Spleen (tissue), 11 donors: ENCODE measurements at regions not wholly inside any gene's neighbourhood (a gene's known extent, or its start where the extent isn't known, plus 50 kb on each side); places are given as distances from the start of the nearest gene placed in this dataset.

Experiments used
- DNase-seq: peaks from one replicate; pipeline ENCODE4 v3.0.0-alpha.2; 2020
- H3K27ac ChIP-seq, 8 donors: fragments of 200-600 bp; sonication (generic) in 7 of 8; 1 replicate in 4 of 8; 2 replicates in 4 of 8; pipeline versions ENCODE4 v1.5.0 to v1.8.0; 2016 to 2021; ENCODE audit warnings: inconsistent platforms in 4 of 8, mild to moderate bottlenecking in 4 of 8, moderate library complexity in 1 of 8
- H3K27me3 ChIP-seq, 7 donors: fragments of 200-600 bp; sonication (generic) in 6 of 7; replicated peaks in 1 of 7; 1 replicate in 4 of 7; 2 replicates in 3 of 7; pipeline versions ENCODE4 v1.5.0 to v1.8.0; 2016 to 2021; ENCODE audit warnings: inconsistent platforms in 3 of 7, mild to moderate bottlenecking in 1 of 7
- H3K36me3 ChIP-seq, 6 donors: fragments of 200-600 bp; sonication (generic) in 5 of 6; 1 replicate in 4 of 6; 2 replicates in 2 of 6; pipeline versions ENCODE4 v1.5.0 to v1.8.0; 2016 to 2021; ENCODE audit warnings: inconsistent platforms in 2 of 6
- H3K4me1 ChIP-seq, 6 donors: fragments of 200-600 bp; sonication (generic) in 5 of 6; 1 replicate in 3 of 6; 2 replicates in 3 of 6; pipeline versions ENCODE4 v1.5.0 to v1.8.0; 2016 to 2021; ENCODE audit warnings: inconsistent platforms in 3 of 6
- H3K4me3 ChIP-seq, 8 donors: fragments of 200-600 bp; sonication (generic) in 7 of 8; 1 replicate in 4 of 8; 2 replicates in 4 of 8; pipeline versions ENCODE4 v1.5.0 to v1.8.0; 2016 to 2021; ENCODE audit warnings: inconsistent platforms in 4 of 8, mild to moderate bottlenecking in 4 of 8, moderate library complexity in 2 of 8
- H3K9me3 ChIP-seq, 8 donors: fragments of 200-600 bp; sonication (generic) in 7 of 8; 1 replicate in 4 of 8; 2 replicates in 4 of 8; pipeline versions ENCODE4 v1.5.0 to v1.8.0; 2016 to 2021; ENCODE audit warnings: inconsistent platforms in 4 of 8
- CTCF ChIP-seq, 11 experiments: fragments of 200-600 bp in 7 of 11; fragments of 450-650 bp in 4 of 11; sonication (generic) in 4 of 11; IDR thresholded peaks in 8 of 11; conservative IDR thresholded peaks in 3 of 11; 1 replicate in 7 of 11; 2 replicates in 4 of 11; pipeline versions ENCODE4 v1.4.0 to v1.8.0; 2016 to 2021; ENCODE audit warnings: antibody characterized with exemption in 11 of 11, inconsistent platforms in 4 of 11, mild to moderate bottlenecking in 1 of 11
- POLR2A ChIP-seq, 3 donors: fragments of 450-650 bp; IDR thresholded peaks; one replicate each; pipeline ENCODE4 v1.5.1; 2017; ENCODE audit warnings: antibody characterized with exemption in 3 of 3, mild to moderate bottlenecking in 1 of 3
- POLR2AphosphoS5 ChIP-seq, 3 donors: sonication (generic); formaldehyde crosslinking; IDR thresholded peaks; one replicate each; pipeline ENCODE4 v1.5.1; 2017; ENCODE audit warnings: antibody characterized with exemption in 3 of 3
- WGBS, 5 donors: extraction: QIAGEN DNeasy Blood & Tissue Kit in 3 of 5; methylation state at CpG; one replicate each; pipeline versions ENCODE4 v1.1.5 to v1.1.7; 2013 to 2018; 5-methylcytosine and 5-hydroxymethylcytosine counted together
- intact Hi-C: fragments of 100-400 bp; cut with DNase I; formaldehyde crosslinking; loops from one replicate; pipeline ENCODE4 v1.15.0; 2023; ENCODE audit warnings: low total_unique reads
- donor health status: healthy with polysubstance abuse.
- donor health status: DM: no; HTN: no; CAD: no; lungs with moderate emphysema.
- donor health status: DM: no; HTN: no; CAD: no.
- donor health status: Bipolar disorder and iron deficiency.
- donor health status: healthy.
- donor health status: DM: no; HTN: no; CAD: no.
- donor health status: DM: yes; HTN: yes; CAD: no.

GRCh38 chr7:80379034-80379982 is 132.6 kb downstream of the GNAT3 start:
- Histone ChIP-seq H3K27me3 (no peaks in the 10 kb centered on the region), H3K9me3 (peaks cover 0 to 10% (median 4%) of the 10 kb centered on the region in 8 donors), H3K4me3 (no peak overlapping the region), H3K36me3 (no peaks in the 10 kb centered on the region), H3K27ac (no peak overlapping the region), H3K4me1 (no peaks in the 10 kb centered on the region)
- intact Hi-C loops: no loop called here
- DNase-seq: no peak
- no peak for TF ChIP-seq POLR2A (IDR thresholded peaks at IDR 0.05)
- no peak for TF ChIP-seq CTCF (IDR thresholded peaks at IDR 0.05 in 8 of 11, conservative IDR thresholded peaks at IDR 0.05 in 3 of 11)
- no peak for TF ChIP-seq POLR2AphosphoS5 (IDR thresholded peaks at IDR 0.05)
- WGBS, 5 donors: 85 to 92% (median 87%) methylated on average over 3 of the region's 3 CpGs

GRCh38 chr7:80374321-80374720 is 137.5 kb downstream of the GNAT3 start:
- H3K27ac ChIP-seq: no peak overlapping the region
- TF ChIP-seq POLR2A (IDR thresholded peaks at IDR 0.05): no peak
- TF ChIP-seq POLR2AphosphoS5 (IDR thresholded peaks at IDR 0.05): no peak
- TF ChIP-seq CTCF (IDR thresholded peaks at IDR 0.05 in 8 of 11, conservative IDR thresholded peaks at IDR 0.05 in 3 of 11): no peak
- H3K27me3 ChIP-seq: no peaks in the 10 kb centered on the region
- no peaks in the 10 kb centered on the region for H3K4me1 ChIP-seq
- intact Hi-C loops: no loop called here
- no peak overlapping the region for H3K4me3 ChIP-seq
- H3K36me3 ChIP-seq: no peaks in the 10 kb centered on the region
- 78 to 93% (median 88%) methylated on average over 4 of the region's 4 CpGs for WGBS, 5 donors
- H3K9me3 ChIP-seq: peaks cover 0 to 10% (median 4%) of the 10 kb centered on the region in 8 donors
- DNase-seq: no peak

- TF ChIP-seq POLR2A (IDR thresholded peaks at IDR 0.05) (no peak), POLR2AphosphoS5 (IDR thresholded peaks at IDR 0.05) (no peak), CTCF (IDR thresholded peaks at IDR 0.05 in 8 of 11, conservative IDR thresholded peaks at IDR 0.05 in 3 of 11) (no peak)
- intact Hi-C loops: no loop called here
Measured at GRCh38 chr7:80373429-80374032, 138.3 kb downstream of the GNAT3 start.

GRCh38 chr7:80372415-80372814 is 139.4 kb downstream of the GNAT3 start:
- no peak overlapping the region for H3K27ac ChIP-seq
- no peak for TF ChIP-seq POLR2AphosphoS5 (IDR thresholded peaks at IDR 0.05)
- TF ChIP-seq POLR2A (IDR thresholded peaks at IDR 0.05): no peak
- no peak for TF ChIP-seq CTCF (IDR thresholded peaks at IDR 0.05 in 8 of 11, conservative IDR thresholded peaks at IDR 0.05 in 3 of 11)
- H3K36me3 ChIP-seq: no peaks in the 10 kb centered on the region
- H3K4me1 ChIP-seq: no peaks in the 10 kb centered on the region
- H3K27me3 ChIP-seq: no peaks in the 10 kb centered on the region
- intact Hi-C loops: no loop called here
- 68 to 84% (median 82%) methylated on average over 2 of the region's 2 CpGs for WGBS, 5 donors
- H3K4me3 ChIP-seq: no peak overlapping the region
- DNase-seq: no peak
- H3K9me3 ChIP-seq: peaks cover 0 to 10% (median 4%) of the 10 kb centered on the region in 8 donors

More at GRCh38 chr7:80373429-80374032, 138.3 kb downstream of the GNAT3 start:
- no peak overlapping the region for H3K27ac ChIP-seq
- no peak for DNase-seq
- H3K9me3 ChIP-seq: peaks cover 0 to 10% (median 4%) of the 10 kb centered on the region in 8 donors
- H3K4me1 ChIP-seq: no peaks in the 10 kb centered on the region
- 85 to 96% (median 90%) methylated on average over 4 of the region's 4 CpGs for WGBS, 5 donors
- no peaks in the 10 kb centered on the region for H3K36me3 ChIP-seq
- no peaks in the 10 kb centered on the region for H3K27me3 ChIP-seq
- H3K4me3 ChIP-seq: no peak overlapping the region
